ENCODE measurements at regions not wholly inside any gene's neighbourhood (a gene's known extent, or its start where the extent isn't known, plus 50 kb on each side); places are given as distances from the start of the nearest gene placed in this dataset.
"Not testable (repeated sequence)": the region's sequence is repeated elsewhere in the genome, so short reads cannot be mapped to it uniquely, and the experiment has no call there.

- no peak for DNase-seq
Observed at GRCh38 chr5:162811071-162811470, 626.3 kb upstream of the CCNG1 start.

GRCh38 chr5:162816816-162817215 is 620.6 kb upstream of the CCNG1 start:
- DNase-seq: no peak

GRCh38 chr5:162817364-162817763 is 620.0 kb upstream of the CCNG1 start:
- DNase-seq: no peak

GRCh38 chr5:162821664-162822063 is 615.7 kb upstream of the CCNG1 start:
- DNase-seq: not testable (repeated sequence)

- DNase-seq: no peak
Observed at GRCh38 chr5:162824360-162824759, 613.0 kb upstream of the CCNG1 start.

- no peak for DNase-seq
Observed at GRCh38 chr5:162837155-162837554, 600.2 kb upstream of the CCNG1 start.

GRCh38 chr5:162842727-162843126 is 594.7 kb upstream of the CCNG1 start:
- DNase-seq: no peak

- no peak for DNase-seq
Observed at GRCh38 chr5:162852134-162852533, 585.3 kb upstream of the CCNG1 start.

DNA sequence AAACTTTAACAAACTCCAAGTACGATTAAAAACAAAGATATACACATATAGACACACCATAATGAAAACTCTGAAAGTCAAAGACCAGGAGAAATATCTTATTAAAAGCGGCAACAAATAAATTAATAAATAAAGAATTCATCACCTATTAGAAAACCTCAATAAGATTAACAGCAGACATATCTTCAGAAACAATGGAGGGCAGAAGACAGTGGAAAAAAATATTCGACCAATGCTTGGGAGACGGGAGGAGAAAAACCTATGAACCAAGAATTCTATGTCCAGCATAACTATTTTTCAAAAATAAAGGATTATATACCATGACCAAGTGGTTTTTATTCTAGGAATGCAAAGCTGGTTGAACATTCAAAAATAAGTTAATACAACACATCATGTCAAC is 578.6 kb upstream of the CCNG1 start:
- no peak for DNase-seq

- DNase-seq: no peak
Observed at GRCh38 chr5:162870966-162871365, 566.4 kb upstream of the CCNG1 start.

GRCh38 chr5:162882629-162883028 is 554.8 kb upstream of the CCNG1 start:
- DNase-seq: no peak

GRCh38 chr5:162886717-162887116 is 550.7 kb upstream of the CCNG1 start:
- no peak for DNase-seq

- no peak for DNase-seq
Observed at GRCh38 chr5:162888268-162888667, 549.1 kb upstream of the CCNG1 start.

DNA sequence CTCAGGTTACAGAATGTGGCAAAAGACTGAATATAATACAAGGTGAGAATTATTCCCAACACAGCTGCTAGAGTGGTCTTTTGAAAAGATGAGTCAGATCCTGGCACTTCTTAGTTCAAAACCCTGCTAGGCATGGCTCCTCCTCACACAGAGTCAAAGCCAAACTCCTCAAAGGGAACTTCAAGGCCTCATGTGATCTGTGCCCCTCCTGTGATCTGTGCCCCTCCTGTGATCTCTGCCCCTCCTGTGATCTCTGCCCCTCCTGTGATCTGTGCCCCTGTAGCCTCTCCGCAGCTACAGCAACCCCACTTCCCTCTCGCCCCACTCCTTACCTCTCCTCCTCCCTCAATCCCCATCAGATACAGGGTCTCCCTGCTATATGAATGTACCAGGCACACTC is 525.5 kb upstream of the CCNG1 start:
- DNase-seq: no peak

- no peak for DNase-seq
Observed at GRCh38 chr5:162916368-162916767, 521.0 kb upstream of the CCNG1 start.

DNA sequence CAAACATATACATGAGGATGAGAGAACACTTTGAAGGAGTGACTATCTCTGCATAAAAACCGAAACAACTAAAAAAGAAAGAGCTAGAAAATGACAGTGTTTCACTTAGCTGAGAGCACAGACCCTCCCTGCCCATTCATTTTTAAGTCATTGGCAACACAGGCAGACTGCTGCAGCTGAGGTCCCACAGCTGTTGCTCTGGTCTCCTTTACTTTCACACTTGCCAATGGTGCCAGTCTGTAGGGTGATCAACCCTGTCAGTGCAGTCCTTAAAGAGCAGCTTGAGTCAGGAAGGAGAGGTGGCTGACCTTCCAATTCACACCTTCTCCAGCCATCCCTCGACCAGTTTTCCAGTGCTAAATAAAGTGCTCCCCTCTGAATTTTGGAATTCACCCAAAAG is 508.3 kb upstream of the CCNG1 start:
- no peak for DNase-seq

GRCh38 chr5:162931501-162931900 is 505.9 kb upstream of the CCNG1 start:
- no peak for DNase-seq

DNA sequence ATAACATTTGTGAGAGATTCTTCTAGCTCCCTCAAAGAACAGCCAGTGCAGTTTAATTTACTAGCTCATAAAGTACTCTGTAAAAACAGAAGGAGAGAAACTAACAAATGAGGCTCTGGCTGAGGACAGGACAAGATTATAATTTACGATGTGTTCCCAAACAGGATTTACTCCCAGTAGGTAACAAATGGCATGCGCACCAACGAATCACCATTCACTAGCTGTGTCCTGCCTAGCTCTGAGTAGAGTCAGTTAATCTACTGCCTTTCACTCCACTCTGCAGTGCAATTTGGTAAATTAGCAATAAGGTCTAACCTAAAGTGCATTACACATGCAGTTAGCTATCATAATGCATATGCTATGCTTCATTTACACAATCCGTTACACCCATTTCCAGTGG is 497.4 kb upstream of the CCNG1 start:
- DNase-seq: no peak

DNA sequence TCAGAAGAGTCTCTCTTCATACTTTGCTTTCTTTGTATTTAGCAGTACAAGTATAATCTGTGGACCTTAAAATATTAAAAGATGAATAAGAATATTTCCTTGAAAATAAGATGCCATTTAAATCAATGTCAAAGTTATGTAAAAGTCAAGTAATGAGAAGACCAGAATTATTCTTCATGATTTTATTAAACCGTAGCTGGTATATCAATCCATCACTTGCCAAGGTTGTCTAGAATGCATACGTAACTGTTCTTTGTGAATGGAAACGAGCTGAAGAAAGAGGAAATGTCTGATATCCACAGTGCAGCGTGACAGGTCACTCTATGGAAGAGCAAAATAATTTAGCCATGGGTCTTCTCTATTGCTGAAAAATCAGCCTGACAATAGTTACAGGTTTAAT is 488.7 kb upstream of the CCNG1 start:
- no peak for DNase-seq

GRCh38 chr5:162956570-162956969 is 480.8 kb upstream of the CCNG1 start:
- no peak for DNase-seq

DNA sequence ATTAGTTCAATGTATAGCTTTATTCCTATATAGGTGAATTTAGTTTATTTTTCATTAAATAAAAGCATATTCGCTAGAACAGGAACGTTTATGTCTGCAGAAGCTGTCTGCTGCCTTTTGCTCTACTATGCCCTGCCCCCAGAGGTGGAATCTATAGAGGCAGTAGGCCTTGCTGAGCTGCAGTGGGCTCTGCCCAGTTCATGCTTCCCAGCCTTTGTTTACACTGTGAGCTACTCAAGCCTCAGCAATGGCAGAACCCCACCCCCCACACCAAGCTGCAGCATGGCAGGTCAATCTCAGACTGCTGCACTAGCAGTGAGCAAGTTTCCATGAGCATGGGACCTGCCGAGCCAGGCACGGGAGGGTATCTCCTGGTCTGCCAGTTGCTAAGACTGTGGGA is 473.3 kb upstream of the CCNG1 start:
- not testable (repeated sequence) for DNase-seq

DNA sequence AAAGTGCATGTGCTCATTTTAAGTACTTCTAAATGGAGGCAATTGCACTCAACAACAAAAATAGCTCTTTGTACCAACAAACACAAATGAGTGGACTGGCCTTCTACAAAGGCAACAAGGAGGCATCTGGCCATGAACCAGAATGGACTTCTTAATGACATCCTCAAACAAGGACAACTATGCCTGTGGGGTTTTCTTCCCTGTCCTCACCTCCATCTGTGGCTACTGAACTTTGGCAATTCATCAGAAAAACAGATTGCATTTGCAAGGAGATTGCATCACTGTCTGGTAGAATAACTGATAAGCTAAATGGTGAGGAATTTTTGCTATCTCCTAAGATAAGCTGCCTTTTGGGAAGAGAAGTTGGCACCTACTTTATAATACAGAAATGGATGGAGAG is 447.3 kb upstream of the CCNG1 start:
- no peak for DNase-seq

DNA sequence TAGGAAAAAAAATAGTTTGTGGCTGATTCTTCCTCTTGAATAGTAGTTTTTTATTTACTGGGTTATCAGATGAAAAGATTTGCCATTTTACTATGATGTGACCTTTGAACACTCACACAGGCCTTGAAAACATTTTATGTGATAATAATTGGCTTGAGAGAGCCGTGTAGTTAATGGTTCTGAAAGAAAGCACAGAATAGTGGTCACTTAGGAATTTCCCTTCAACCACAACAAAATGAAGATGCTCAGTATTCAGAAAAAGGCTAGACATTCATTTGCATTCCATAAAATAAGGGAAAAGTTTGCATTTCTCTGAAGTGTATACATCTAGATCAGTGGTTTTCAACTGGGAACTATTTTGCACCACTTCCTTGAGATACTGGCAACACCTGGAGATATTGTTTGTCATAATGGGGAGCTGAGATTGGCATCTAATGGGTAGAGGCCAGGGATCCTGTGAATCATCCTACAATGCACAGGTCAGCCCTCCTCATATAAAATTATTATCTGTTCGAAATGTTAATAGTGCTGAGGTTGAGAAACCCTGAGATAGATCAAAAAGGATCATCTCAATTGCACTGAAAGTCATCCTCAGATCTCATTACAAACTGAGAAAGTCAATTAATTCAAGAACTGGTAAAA is 446.4 kb upstream of the CCNG1 start:
- no peak for DNase-seq

DNA sequence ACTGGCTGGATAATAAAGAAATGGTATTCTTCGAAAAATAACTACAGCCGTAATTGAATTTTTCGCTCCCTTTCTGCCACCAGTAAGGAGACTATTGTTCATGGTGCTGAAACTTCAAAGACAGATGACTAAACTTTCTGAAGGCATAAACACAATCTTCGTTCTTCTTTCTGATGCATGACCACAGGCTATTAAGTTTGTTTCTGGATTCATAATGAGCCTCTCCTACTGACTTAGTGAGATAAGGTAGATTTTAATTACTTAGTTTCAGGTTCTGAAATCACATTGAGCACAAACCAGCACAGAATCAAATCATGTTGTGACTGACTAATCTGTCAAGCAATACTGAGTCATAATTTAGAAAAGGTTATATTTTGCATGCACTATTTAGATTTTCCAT is 441.8 kb upstream of the CCNG1 start:
- DNase-seq: no peak

DNA sequence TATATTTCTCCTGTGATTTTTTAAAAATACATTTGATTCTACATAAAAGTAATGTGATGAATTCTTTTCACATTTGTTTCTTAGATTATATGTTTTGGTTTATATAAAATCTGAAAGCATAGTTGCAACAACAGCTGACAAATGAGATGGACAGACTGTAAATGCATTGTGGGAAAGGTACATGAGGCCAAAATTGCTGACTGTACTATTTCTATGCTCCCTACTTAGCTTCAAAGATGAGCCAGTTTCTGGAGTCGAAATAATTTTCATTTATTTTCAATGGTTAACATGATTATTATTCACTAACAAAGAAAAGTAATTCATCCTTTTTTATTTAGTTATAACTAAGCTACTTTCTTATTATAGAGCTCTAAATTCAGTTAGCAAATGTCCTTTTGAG is 441.3 kb upstream of the CCNG1 start:
- no peak for DNase-seq

DNA sequence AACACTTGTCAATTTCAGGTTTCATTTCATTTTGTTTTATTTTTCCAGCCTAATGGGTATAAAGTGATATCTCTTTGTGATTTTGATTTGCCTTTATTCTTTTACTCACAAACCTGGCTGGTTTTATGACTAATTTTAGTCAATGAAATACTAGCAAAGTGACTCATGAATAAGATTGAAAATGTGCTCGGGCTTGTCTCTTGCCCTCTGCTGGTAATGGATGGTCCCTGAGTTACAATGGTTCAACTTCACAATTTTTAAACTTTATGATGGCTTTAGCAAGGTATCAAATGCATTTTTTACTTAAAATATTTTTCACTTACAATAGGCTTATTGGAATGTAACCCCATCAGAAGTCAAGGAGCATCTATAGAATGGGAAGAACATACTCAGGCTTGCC is 431.4 kb upstream of the CCNG1 start:
- DNase-seq: no peak
